HG02588 (cell line): ENCODE measurements at regions not wholly inside any gene's neighbourhood (a gene's known extent, or its start where the extent isn't known, plus 50 kb on each side); places are given as distances from the start of the nearest gene placed in this dataset.
"Not testable (repeated sequence)": the region's sequence is repeated elsewhere in the genome, so short reads cannot be mapped to it uniquely, and the experiment has no call there.

ENCODE experiments used
- ATAC-seq: cut with Tn5 transposase; IDR thresholded peaks from one replicate; pipeline ENCODE4 v1.9.1; 2021; ENCODE audit warnings: mild to moderate bottlenecking, moderate library complexity; ENCODE audit not compliant: unreplicated experiment

- no peak for ATAC-seq
These were observed 126.3 kb upstream of the PLAAT1 start for GRCh38 chr3:193114431-193115340.

- no peak for ATAC-seq
These were observed 124.2 kb upstream of the PLAAT1 start for GRCh38 chr3:193116871-193117270.

GRCh38 chr3:193118907-193119306 is 122.1 kb upstream of the PLAAT1 start:
- no peak for ATAC-seq

- ATAC-seq, result no peak
These were observed 121.1 kb upstream of the PLAAT1 start for GRCh38 chr3:193119926-193120325.

GRCh38 chr3:193124861-193125260 is 116.2 kb upstream of the PLAAT1 start:
- no peak for ATAC-seq

- no peak for ATAC-seq
These were observed 111.4 kb upstream of the PLAAT1 start for GRCh38 chr3:193129607-193130006.

GRCh38 chr3:193130576-193130975 is 110.4 kb upstream of the PLAAT1 start:
- no peak for ATAC-seq

- no peak for ATAC-seq
These were observed 108.8 kb upstream of the PLAAT1 start for GRCh38 chr3:193132241-193132640.

- no peak for ATAC-seq
These were observed 108.1 kb upstream of the PLAAT1 start for GRCh38 chr3:193132964-193133363.

- no peak for ATAC-seq
These were observed 106.2 kb upstream of the PLAAT1 start for GRCh38 chr3:193134856-193135255.

GRCh38 chr3:193140381-193140780 is 100.6 kb upstream of the PLAAT1 start:
- no peak for ATAC-seq

GRCh38 chr3:193145248-193145647 is 95.8 kb upstream of the PLAAT1 start:
- no peak for ATAC-seq

GRCh38 chr3:193148688-193149473 is 92.1 kb upstream of the PLAAT1 start:
- no peak for ATAC-seq

- ATAC-seq, result no peak
These were observed 91.0 kb upstream of the PLAAT1 start for GRCh38 chr3:193149998-193150397.

- not testable (repeated sequence) for ATAC-seq
These were observed 85.8 kb upstream of the PLAAT1 start for GRCh38 chr3:193155044-193155781.

GRCh38 chr3:193157051-193157450 is 84.0 kb upstream of the PLAAT1 start:
- ATAC-seq, result no peak

GRCh38 chr3:193165431-193166120 is 75.4 kb upstream of the PLAAT1 start:
- ATAC-seq, result no peak

GRCh38 chr3:193168931-193169330 is 72.1 kb upstream of the PLAAT1 start:
- ATAC-seq, result no peak

- ATAC-seq, result no peak
These were observed 66.9 kb upstream of the PLAAT1 start for GRCh38 chr3:193174140-193174539.

GRCh38 chr3:193179332-193180012 is 61.5 kb upstream of the PLAAT1 start:
- not testable (repeated sequence) for ATAC-seq
